ENCODE measurements at regions not wholly inside any gene's neighbourhood (a gene's known extent, or its start where the extent isn't known, plus 50 kb on each side); places are given as distances from the start of the nearest gene placed in this dataset.

GRCh38 chr2:204367466-204367865 is 177.8 kb upstream of the PARD3B start:
- H3K27ac Mint-ChIP-seq (ENCODE audit: unreplicated experiment) = no peak overlapping the region
- H3K4me3 Mint-ChIP-seq (ENCODE audit: unreplicated experiment) = no peak overlapping the region
- H3K27me3 Mint-ChIP-seq (ENCODE audit: unreplicated experiment) = peaks cover 2% of the 10 kb centered on the region
- peaks cover 3% of the 10 kb centered on the region for H3K4me1 Mint-ChIP-seq (ENCODE audit: low read depth, unreplicated experiment)
- TF ChIP-seq, protein P1, sequence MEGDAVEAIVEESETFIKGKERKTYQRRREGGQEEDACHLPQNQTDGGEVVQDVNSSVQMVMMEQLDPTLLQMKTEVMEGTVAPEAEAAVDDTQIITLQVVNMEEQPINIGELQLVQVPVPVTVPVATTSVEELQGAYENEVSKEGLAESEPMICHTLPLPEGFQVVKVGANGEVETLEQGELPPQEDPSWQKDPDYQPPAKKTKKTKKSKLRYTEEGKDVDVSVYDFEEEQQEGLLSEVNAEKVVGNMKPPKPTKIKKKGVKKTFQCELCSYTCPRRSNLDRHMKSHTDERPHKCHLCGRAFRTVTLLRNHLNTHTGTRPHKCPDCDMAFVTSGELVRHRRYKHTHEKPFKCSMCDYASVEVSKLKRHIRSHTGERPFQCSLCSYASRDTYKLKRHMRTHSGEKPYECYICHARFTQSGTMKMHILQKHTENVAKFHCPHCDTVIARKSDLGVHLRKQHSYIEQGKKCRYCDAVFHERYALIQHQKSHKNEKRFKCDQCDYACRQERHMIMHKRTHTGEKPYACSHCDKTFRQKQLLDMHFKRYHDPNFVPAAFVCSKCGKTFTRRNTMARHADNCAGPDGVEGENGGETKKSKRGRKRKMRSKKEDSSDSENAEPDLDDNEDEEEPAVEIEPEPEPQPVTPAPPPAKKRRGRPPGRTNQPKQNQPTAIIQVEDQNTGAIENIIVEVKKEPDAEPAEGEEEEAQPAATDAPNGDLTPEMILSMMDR (IDR thresholded peaks at IDR 0.05; ENCODE audit: partially characterized antibody, unreplicated experiment) = no peak
- H3K36me3 Mint-ChIP-seq (ENCODE audit: unreplicated experiment) = no peaks in the 10 kb centered on the region
- no peak for DNase-seq
- H3K9me3 Mint-ChIP-seq (ENCODE audit: unreplicated experiment) = peaks cover 4% of the 10 kb centered on the region

- peaks cover 4% of the 10 kb centered on the region for H3K9me3 Mint-ChIP-seq (ENCODE audit: unreplicated experiment)
Measured at GRCh38 chr2:204370172-204370718, 175.0 kb upstream of the PARD3B start.

DNA sequence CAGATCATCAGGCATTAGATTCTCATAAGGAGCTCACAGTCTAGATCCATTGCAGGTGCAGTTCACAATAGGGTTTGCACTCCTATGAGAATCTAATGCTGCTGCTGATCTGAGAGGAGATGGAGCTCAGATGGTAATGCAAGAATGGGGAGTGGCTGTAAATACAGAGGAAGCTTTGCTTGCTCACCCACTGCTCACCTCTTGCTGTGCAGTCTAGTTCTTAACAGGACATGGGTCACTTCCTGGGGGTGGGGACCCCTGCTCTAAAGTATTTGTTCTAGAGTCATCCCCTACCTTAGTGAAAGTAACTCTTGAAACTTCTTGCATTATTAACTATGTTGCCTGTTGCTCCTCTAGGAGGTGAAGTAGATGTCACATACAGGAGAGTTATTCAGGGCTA is 171.3 kb upstream of the PARD3B start:
- H3K27ac Mint-ChIP-seq (ENCODE audit: unreplicated experiment) = no peak overlapping the region
- no peaks in the 10 kb centered on the region for H3K9me3 Mint-ChIP-seq (ENCODE audit: unreplicated experiment)
- no peaks in the 10 kb centered on the region for H3K4me1 Mint-ChIP-seq (ENCODE audit: low read depth, unreplicated experiment)
- TF ChIP-seq, protein P1 (IDR thresholded peaks at IDR 0.05; ENCODE audit: partially characterized antibody, unreplicated experiment) = no peak
- peaks cover 9% of the 10 kb centered on the region for H3K36me3 Mint-ChIP-seq (ENCODE audit: unreplicated experiment)
- no peak for DNase-seq
- no peaks in the 10 kb centered on the region for H3K27me3 Mint-ChIP-seq (ENCODE audit: unreplicated experiment)
- H3K4me3 Mint-ChIP-seq (ENCODE audit: unreplicated experiment) = no peak overlapping the region

More at GRCh38 chr2:204370172-204370718, 175.0 kb upstream of the PARD3B start:
- H3K4me1 Mint-ChIP-seq (ENCODE audit: low read depth, unreplicated experiment) = peaks cover 3% of the 10 kb centered on the region
- TF ChIP-seq, protein P1 (IDR thresholded peaks at IDR 0.05; ENCODE audit: partially characterized antibody, unreplicated experiment) = no peak
- no peak overlapping the region for H3K4me3 Mint-ChIP-seq (ENCODE audit: unreplicated experiment)
- DNase-seq = no peak
- H3K27me3 Mint-ChIP-seq (ENCODE audit: unreplicated experiment) = peaks cover 2% of the 10 kb centered on the region
- H3K27ac Mint-ChIP-seq (ENCODE audit: unreplicated experiment) = no peak overlapping the region
- no peaks in the 10 kb centered on the region for H3K36me3 Mint-ChIP-seq (ENCODE audit: unreplicated experiment)

GRCh38 chr2:204380141-204380881 is 165.0 kb upstream of the PARD3B start:
- DNase-seq = no peak
- H3K4me1 Mint-ChIP-seq (ENCODE audit: low read depth, unreplicated experiment) = no peaks in the 10 kb centered on the region
- no peak overlapping the region for H3K27ac Mint-ChIP-seq (ENCODE audit: unreplicated experiment)
- peaks cover 9% of the 10 kb centered on the region for H3K36me3 Mint-ChIP-seq (ENCODE audit: unreplicated experiment)
- no peaks in the 10 kb centered on the region for H3K27me3 Mint-ChIP-seq (ENCODE audit: unreplicated experiment)
- peaks cover 4% of the 10 kb centered on the region for H3K9me3 Mint-ChIP-seq (ENCODE audit: unreplicated experiment)
- TF ChIP-seq, protein P1 (IDR thresholded peaks at IDR 0.05; ENCODE audit: partially characterized antibody, unreplicated experiment) = no peak
- no peak overlapping the region for H3K4me3 Mint-ChIP-seq (ENCODE audit: unreplicated experiment)

- H3K4me3 Mint-ChIP-seq (ENCODE audit: unreplicated experiment) = no peak overlapping the region
- H3K4me1 Mint-ChIP-seq (ENCODE audit: low read depth, unreplicated experiment) = no peaks in the 10 kb centered on the region
- no peak for DNase-seq
- H3K36me3 Mint-ChIP-seq (ENCODE audit: unreplicated experiment) = no peaks in the 10 kb centered on the region
- no peak overlapping the region for H3K27ac Mint-ChIP-seq (ENCODE audit: unreplicated experiment)
- H3K9me3 Mint-ChIP-seq (ENCODE audit: unreplicated experiment) = peaks cover 2% of the 10 kb centered on the region
- TF ChIP-seq, protein P1 (IDR thresholded peaks at IDR 0.05; ENCODE audit: partially characterized antibody, unreplicated experiment) = no peak
- no peaks in the 10 kb centered on the region for H3K27me3 Mint-ChIP-seq (ENCODE audit: unreplicated experiment)
Measured at GRCh38 chr2:204386668-204387067, 158.6 kb upstream of the PARD3B start.
